ENCODE measurements at regions not wholly inside any gene's neighbourhood (a gene's known extent, or its start where the extent isn't known, plus 50 kb on each side); places are given as distances from the start of the nearest gene placed in this dataset.

DNA sequence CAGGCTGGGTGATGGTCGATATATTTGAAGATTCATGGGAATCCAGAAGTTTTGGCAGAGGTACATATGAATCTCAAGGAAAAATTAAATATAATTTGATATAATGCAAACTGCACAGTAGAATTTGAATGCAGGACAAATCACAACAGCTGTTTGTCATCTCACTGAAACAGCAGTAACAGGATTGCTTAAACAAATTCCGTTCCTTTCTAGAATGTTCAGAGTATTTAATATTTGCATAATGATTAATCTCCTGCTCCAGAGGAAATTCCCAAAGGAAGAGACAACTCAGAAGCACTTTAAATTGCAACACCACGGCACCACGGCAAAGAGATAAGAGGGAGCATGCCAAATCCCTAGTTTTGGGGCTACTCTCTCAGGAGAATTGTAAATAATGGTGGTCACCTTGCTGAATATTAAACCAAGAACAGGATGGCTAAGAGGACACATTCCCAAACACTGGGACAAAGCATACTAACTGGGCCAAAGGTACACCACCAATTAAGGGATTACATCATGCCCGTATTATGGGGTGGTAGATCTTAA is 67.8 kb upstream of the MAP4K3 start:
- 23% methylated on average over 5 of the region's 5 CpGs for WGBS

More for the DNA sequence above, 67.8 kb upstream of the MAP4K3 start:
- Histone ChIP-seq H3K9ac (ENCODE audit: low read depth in 1 of 2, low read length in 2 of 2) (peak overlapping the region in 1 of 2 donors; percentile 68), H3K36me3 (ENCODE audit: control insufficient read depth in 4 of 4, insufficient read depth in 3 of 4, low read depth in 1 of 4, low read length in 3 of 4) (no peaks in the 10 kb centered on the region), H3K9me3 (ENCODE audit: control insufficient read depth in 4 of 4, low read length in 3 of 4) (no peaks in the 10 kb centered on the region), H3K4me1 (ENCODE audit: control insufficient read depth in 4 of 4, insufficient read depth in 4 of 4, low read length in 3 of 4) (peaks cover 6 to 16% (median 10%) of the 10 kb centered on the region in 4 donors), H3K27ac (ENCODE audit: low read depth in 1 of 2, low read length in 2 of 2) (peak overlapping the region; percentile 87 to 89), H3K27me3 (ENCODE audit: control insufficient read depth in 4 of 4, insufficient read depth in 4 of 4, low read length in 3 of 4) (no peaks in the 10 kb centered on the region), H3K4me3 (ENCODE audit: low read depth in 1 of 3, low read length in 3 of 3) (peak overlapping the region in 1 of 3 donors; percentile 12)
- no peak for DNase-seq (ENCODE audit: low spot score)
- TF ChIP-seq, protein P1, sequence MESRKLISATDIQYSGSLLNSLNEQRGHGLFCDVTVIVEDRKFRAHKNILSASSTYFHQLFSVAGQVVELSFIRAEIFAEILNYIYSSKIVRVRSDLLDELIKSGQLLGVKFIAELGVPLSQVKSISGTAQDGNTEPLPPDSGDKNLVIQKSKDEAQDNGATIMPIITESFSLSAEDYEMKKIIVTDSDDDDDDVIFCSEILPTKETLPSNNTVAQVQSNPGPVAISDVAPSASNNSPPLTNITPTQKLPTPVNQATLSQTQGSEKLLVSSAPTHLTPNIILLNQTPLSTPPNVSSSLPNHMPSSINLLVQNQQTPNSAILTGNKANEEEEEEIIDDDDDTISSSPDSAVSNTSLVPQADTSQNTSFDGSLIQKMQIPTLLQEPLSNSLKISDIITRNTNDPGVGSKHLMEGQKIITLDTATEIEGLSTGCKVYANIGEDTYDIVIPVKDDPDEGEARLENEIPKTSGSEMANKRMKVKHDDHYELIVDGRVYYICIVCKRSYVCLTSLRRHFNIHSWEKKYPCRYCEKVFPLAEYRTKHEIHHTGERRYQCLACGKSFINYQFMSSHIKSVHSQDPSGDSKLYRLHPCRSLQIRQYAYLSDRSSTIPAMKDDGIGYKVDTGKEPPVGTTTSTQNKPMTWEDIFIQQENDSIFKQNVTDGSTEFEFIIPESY (IDR thresholded peaks at IDR 0.05): peak; percentile 15
- TF ChIP-seq HNF4A (conservative IDR thresholded peaks at IDR 0.05) (no peak), FOXA1 (IDR thresholded peaks at IDR 0.05) (peak; percentile 41), JUND (IDR thresholded peaks at IDR 0.05) (peak; percentile 39 to 54), HNF4G (IDR thresholded peaks at IDR 0.05) (no peak), FOXA2 (IDR thresholded peaks at IDR 0.05) (peak; percentile 50), EGR1 (IDR thresholded peaks at IDR 0.05; ENCODE audit: low read depth in 2 of 2) (peak in 1 of 2 donors; percentile 7), GABPA (IDR thresholded peaks at IDR 0.05 in 1 of 2, conservative IDR thresholded peaks at IDR 0.05 in 1 of 2) (no peak), NR2F2 (IDR thresholded peaks at IDR 0.05) (peak; percentile 9), RXRA (IDR thresholded peaks at IDR 0.05) (peak in 1 of 2 donors; percentile 62), YY1 (IDR thresholded peaks at IDR 0.05) (peak; percentile 8), SP1 (IDR thresholded peaks at IDR 0.05) (no peak), TAF1 (conservative IDR thresholded peaks at IDR 0.05) (peak; percentile 3)
- TF ChIP-seq, protein P2, sequence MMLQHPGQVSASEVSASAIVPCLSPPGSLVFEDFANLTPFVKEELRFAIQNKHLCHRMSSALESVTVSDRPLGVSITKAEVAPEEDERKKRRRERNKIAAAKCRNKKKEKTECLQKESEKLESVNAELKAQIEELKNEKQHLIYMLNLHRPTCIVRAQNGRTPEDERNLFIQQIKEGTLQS (IDR thresholded peaks at IDR 0.05): no peak
- TF ChIP-seq, protein P3, sequence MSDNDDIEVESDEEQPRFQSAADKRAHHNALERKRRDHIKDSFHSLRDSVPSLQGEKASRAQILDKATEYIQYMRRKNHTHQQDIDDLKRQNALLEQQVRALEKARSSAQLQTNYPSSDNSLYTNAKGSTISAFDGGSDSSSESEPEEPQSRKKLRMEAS (IDR thresholded peaks at IDR 0.05): no peak
- TF ChIP-seq, protein P4, sequence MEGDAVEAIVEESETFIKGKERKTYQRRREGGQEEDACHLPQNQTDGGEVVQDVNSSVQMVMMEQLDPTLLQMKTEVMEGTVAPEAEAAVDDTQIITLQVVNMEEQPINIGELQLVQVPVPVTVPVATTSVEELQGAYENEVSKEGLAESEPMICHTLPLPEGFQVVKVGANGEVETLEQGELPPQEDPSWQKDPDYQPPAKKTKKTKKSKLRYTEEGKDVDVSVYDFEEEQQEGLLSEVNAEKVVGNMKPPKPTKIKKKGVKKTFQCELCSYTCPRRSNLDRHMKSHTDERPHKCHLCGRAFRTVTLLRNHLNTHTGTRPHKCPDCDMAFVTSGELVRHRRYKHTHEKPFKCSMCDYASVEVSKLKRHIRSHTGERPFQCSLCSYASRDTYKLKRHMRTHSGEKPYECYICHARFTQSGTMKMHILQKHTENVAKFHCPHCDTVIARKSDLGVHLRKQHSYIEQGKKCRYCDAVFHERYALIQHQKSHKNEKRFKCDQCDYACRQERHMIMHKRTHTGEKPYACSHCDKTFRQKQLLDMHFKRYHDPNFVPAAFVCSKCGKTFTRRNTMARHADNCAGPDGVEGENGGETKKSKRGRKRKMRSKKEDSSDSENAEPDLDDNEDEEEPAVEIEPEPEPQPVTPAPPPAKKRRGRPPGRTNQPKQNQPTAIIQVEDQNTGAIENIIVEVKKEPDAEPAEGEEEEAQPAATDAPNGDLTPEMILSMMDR (IDR thresholded peaks at IDR 0.05; ENCODE audit: low read depth, low read length, missing input control): no peak
- TF ChIP-seq, protein P5, sequence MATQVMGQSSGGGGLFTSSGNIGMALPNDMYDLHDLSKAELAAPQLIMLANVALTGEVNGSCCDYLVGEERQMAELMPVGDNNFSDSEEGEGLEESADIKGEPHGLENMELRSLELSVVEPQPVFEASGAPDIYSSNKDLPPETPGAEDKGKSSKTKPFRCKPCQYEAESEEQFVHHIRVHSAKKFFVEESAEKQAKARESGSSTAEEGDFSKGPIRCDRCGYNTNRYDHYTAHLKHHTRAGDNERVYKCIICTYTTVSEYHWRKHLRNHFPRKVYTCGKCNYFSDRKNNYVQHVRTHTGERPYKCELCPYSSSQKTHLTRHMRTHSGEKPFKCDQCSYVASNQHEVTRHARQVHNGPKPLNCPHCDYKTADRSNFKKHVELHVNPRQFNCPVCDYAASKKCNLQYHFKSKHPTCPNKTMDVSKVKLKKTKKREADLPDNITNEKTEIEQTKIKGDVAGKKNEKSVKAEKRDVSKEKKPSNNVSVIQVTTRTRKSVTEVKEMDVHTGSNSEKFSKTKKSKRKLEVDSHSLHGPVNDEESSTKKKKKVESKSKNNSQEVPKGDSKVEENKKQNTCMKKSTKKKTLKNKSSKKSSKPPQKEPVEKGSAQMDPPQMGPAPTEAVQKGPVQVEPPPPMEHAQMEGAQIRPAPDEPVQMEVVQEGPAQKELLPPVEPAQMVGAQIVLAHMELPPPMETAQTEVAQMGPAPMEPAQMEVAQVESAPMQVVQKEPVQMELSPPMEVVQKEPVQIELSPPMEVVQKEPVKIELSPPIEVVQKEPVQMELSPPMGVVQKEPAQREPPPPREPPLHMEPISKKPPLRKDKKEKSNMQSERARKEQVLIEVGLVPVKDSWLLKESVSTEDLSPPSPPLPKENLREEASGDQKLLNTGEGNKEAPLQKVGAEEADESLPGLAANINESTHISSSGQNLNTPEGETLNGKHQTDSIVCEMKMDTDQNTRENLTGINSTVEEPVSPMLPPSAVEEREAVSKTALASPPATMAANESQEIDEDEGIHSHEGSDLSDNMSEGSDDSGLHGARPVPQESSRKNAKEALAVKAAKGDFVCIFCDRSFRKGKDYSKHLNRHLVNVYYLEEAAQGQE (IDR thresholded peaks at IDR 0.05): no peak
